Fibroblast of lung (primary cell): ENCODE measurements at regions not wholly inside any gene's neighbourhood (a gene's known extent, or its start where the extent isn't known, plus 50 kb on each side); places are given as distances from the start of the nearest gene placed in this dataset.

Experiments
- DNase-seq, 2 donors: peaks; one replicate each; pipeline versions ENCODE4 v3.0.0 to v3.0.0-alpha.2; 2010; ENCODE audit warnings: low read depth in 2 of 2
- H2AFZ ChIP-seq: 2 replicates; pipeline ENCODE4 v1.5.1; 2012; ENCODE audit warnings: low read length, control low read depth, inconsistent platforms
- H3K27ac ChIP-seq: 2 replicates; pipeline ENCODE4 v1.5.1; 2011; ENCODE audit warnings: low read length, control low read depth; ENCODE audit not compliant: insufficient read depth
- H3K27me3 ChIP-seq: 2 replicates; pipeline ENCODE4 v1.5.1; 2011; ENCODE audit warnings: mild to moderate bottlenecking, low read length; ENCODE audit not compliant: control insufficient read depth, insufficient read depth
- H3K36me3 ChIP-seq: 2 replicates; pipeline ENCODE4 v1.5.1; 2011; ENCODE audit warnings: low read length; ENCODE audit not compliant: control insufficient read depth, insufficient read depth
- H3K4me1 ChIP-seq: 2 replicates; pipeline ENCODE4 v1.5.1; 2011; ENCODE audit warnings: low read length; ENCODE audit not compliant: control insufficient read depth, insufficient read depth; ENCODE audit errors: extremely low read depth
- H3K4me2 ChIP-seq: 2 replicates; pipeline ENCODE4 v1.5.1; 2011; ENCODE audit warnings: low read length, control low read depth; ENCODE audit not compliant: insufficient read depth; ENCODE audit errors: extremely low read depth
- H3K4me3 ChIP-seq, 4 experiments: fragments of 200-600 bp in 1 of 4; sonication (generic) in 1 of 4; replicated peaks in 1 of 4; 2 replicates each; pipeline ENCODE4 v1.5.1; 2011 to 2016; ENCODE audit warnings: low read length in 4 of 4, low read depth in 3 of 4, mild to moderate bottlenecking in 3 of 4, control low read depth in 2 of 4, inconsistent platforms in 1 of 4, mixed read lengths in 1 of 4; ENCODE audit not compliant: insufficient read depth in 1 of 4; ENCODE audit errors: control extremely low read depth in 1 of 4
- H3K79me2 ChIP-seq: 2 replicates; pipeline ENCODE4 v1.5.1; 2012; ENCODE audit warnings: mild to moderate bottlenecking, low read length, inconsistent platforms; ENCODE audit not compliant: control insufficient read depth, insufficient read depth
- H3K9ac ChIP-seq: 2 replicates; pipeline ENCODE4 v1.5.1; 2011; ENCODE audit warnings: mild to moderate bottlenecking, low read length, control low read depth; ENCODE audit not compliant: insufficient read depth
- H3K9me3 ChIP-seq: 2 replicates; pipeline ENCODE4 v1.5.1; 2012; ENCODE audit warnings: low read depth, low read length; ENCODE audit not compliant: control insufficient read depth, insufficient read depth
- H4K20me1 ChIP-seq: 2 replicates; pipeline ENCODE4 v1.5.1; 2011; ENCODE audit warnings: low read length; ENCODE audit not compliant: control insufficient read depth, insufficient read depth; ENCODE audit errors: extremely low read depth
- EZH2 ChIP-seq: IDR thresholded peaks from 2 replicates; pipeline ENCODE4 v1.5.1; 2012; ENCODE audit warnings: low read length, control low read depth, mild to moderate bottlenecking; ENCODE audit errors: missing control alignments
- TF ChIP-seq, protein P1 (sequence below), 2 donors: IDR thresholded peaks in 1 of 2; conservative IDR thresholded peaks in 1 of 2; 1 replicate in 1 of 2; 2 replicates in 1 of 2; pipeline ENCODE4 v1.5.1; 2011 to 2012; ENCODE audit warnings: low read length in 2 of 2, control low read depth in 1 of 2, inconsistent platforms in 1 of 2, low read depth in 1 of 2, mild to moderate bottlenecking in 1 of 2

DNA sequence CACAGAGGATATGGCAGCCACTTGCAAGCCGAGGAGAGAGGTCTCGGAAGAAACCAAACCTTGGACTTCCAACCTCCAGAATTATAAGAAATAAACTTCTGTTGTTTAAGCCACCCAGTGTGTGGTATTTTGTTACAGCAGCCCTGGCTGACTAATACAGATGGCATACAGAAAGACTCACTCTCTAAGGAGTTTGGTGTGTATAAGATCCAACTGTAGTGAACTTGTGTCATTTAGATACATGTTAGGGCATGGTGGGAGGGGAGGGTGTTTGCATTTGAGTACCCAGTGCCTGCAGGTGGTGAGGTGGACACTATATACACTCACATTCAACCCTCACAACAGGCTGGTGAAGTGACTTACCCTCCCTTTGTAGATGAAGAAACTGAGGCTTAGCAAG is 233.2 kb upstream of the KLF3 start:
- no peak overlapping the region for H3K9ac ChIP-seq
- no peak overlapping the region for H2AFZ ChIP-seq
- H3K4me3 ChIP-seq: no peak overlapping the region
- H3K9me3 ChIP-seq: no peaks in the 10 kb centered on the region
- no peaks in the 10 kb centered on the region for H4K20me1 ChIP-seq
- TF ChIP-seq, protein P1, sequence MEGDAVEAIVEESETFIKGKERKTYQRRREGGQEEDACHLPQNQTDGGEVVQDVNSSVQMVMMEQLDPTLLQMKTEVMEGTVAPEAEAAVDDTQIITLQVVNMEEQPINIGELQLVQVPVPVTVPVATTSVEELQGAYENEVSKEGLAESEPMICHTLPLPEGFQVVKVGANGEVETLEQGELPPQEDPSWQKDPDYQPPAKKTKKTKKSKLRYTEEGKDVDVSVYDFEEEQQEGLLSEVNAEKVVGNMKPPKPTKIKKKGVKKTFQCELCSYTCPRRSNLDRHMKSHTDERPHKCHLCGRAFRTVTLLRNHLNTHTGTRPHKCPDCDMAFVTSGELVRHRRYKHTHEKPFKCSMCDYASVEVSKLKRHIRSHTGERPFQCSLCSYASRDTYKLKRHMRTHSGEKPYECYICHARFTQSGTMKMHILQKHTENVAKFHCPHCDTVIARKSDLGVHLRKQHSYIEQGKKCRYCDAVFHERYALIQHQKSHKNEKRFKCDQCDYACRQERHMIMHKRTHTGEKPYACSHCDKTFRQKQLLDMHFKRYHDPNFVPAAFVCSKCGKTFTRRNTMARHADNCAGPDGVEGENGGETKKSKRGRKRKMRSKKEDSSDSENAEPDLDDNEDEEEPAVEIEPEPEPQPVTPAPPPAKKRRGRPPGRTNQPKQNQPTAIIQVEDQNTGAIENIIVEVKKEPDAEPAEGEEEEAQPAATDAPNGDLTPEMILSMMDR (conservative IDR thresholded peaks at IDR 0.05 in 1 of 2, IDR thresholded peaks at IDR 0.05 in 1 of 2; ENCODE audit: low read depth in 1 of 2, low read length in 2 of 2): no peak
- no peak for TF ChIP-seq EZH2
- no peak overlapping the region for H3K4me2 ChIP-seq
- no peaks in the 10 kb centered on the region for H3K36me3 ChIP-seq
- DNase-seq: no peak
- peaks cover 3% of the 10 kb centered on the region for H3K27me3 ChIP-seq
- no peak overlapping the region for H3K27ac ChIP-seq
- no peaks in the 10 kb centered on the region for H3K79me2 ChIP-seq
- no peaks in the 10 kb centered on the region for H3K4me1 ChIP-seq

DNA sequence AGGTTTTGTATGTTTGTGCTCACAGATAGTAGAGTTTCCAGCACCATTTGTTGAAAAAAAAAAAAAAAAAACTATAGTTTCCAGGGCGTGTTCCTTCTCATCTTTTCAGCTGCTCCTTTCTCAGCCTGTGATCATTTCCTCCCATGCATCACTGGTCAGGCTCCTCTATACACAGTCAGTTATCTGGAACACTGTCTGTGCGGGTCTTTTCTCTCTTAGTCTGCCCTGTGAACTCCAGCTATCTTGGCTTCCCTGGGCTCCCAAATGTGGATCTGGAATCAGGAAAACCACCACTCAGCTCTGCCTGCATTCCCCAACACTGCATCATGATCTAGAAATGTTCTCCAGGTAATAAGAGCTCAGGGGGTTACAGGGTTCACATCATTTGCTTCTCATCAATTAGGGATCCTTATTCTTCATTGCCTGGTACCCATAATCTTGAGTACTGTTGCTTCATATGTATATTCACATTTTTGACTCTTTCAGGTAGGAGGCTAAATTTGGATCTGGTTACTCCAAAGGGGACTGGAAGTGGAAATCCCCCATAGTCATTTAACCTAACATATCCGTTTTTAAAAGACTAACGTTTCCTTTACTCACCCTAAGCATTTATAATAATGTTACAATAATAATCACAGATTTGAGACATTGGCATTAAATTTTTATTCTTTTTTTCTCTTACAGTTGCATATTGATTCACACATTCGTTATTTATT is 221.8 kb upstream of the KLF3 start:
- no peak for DNase-seq
- no peak overlapping the region for H3K9ac ChIP-seq
- no peak overlapping the region for H2AFZ ChIP-seq
- no peaks in the 10 kb centered on the region for H3K27me3 ChIP-seq
- no peak for TF ChIP-seq EZH2
- TF ChIP-seq, protein P1 (conservative IDR thresholded peaks at IDR 0.05 in 1 of 2, IDR thresholded peaks at IDR 0.05 in 1 of 2; ENCODE audit: low read depth in 1 of 2, low read length in 2 of 2): no peak
- no peaks in the 10 kb centered on the region for H3K9me3 ChIP-seq
- no peaks in the 10 kb centered on the region for H3K36me3 ChIP-seq
- no peaks in the 10 kb centered on the region for H4K20me1 ChIP-seq
- no peak overlapping the region for H3K4me3 ChIP-seq
- H3K4me1 ChIP-seq: no peaks in the 10 kb centered on the region
- no peak overlapping the region for H3K4me2 ChIP-seq
- no peak overlapping the region for H3K27ac ChIP-seq
- H3K79me2 ChIP-seq: no peaks in the 10 kb centered on the region

DNA sequence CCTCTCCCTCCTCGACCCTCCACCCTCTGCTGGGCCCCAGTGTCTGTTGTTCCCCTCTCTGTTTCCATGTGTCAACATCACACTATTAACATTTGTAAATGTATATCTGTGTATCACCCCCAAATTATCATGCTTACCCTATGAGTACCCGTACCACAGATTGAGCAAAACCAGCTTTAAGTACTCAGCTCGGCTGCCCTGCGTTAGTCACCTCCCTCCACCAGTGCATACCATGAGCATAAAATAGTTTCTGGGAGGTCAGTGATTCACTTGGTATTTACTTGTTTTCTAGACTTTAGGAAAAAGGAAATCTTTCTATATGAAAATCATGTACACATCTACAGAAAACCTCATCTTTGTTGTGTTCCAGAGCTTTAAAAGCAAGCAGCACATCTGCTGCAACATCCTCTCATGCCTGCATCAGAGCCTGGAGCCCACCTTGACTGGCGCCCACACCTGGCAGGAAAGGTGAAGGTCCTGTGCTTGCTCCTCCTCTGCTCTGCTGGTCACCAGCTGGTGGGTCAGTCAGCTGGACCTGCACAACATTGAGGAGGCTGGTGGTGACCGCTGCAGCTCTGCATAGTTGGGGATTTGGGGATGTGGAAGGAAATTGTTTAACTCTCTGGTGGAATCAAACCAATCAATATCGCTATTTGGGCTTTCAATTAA is 214.4 kb upstream of the KLF3 start:
- H3K36me3 ChIP-seq: no peaks in the 10 kb centered on the region
- H3K9me3 ChIP-seq: no peaks in the 10 kb centered on the region
- H4K20me1 ChIP-seq: no peaks in the 10 kb centered on the region
- H3K27me3 ChIP-seq: no peaks in the 10 kb centered on the region
- H3K79me2 ChIP-seq: no peaks in the 10 kb centered on the region
- no peak overlapping the region for H3K27ac ChIP-seq
- no peak overlapping the region for H2AFZ ChIP-seq
- TF ChIP-seq, protein P1 (conservative IDR thresholded peaks at IDR 0.05 in 1 of 2, IDR thresholded peaks at IDR 0.05 in 1 of 2; ENCODE audit: low read depth in 1 of 2, low read length in 2 of 2): no peak
- TF ChIP-seq EZH2: no peak
- H3K9ac ChIP-seq: no peak overlapping the region
- H3K4me3 ChIP-seq: no peak overlapping the region
- H3K4me2 ChIP-seq: no peak overlapping the region
- peak in 1 of 2 donors; percentile 36 for DNase-seq
- H3K4me1 ChIP-seq: no peaks in the 10 kb centered on the region
